Neuronal stem cell (in vitro differentiated cells): ENCODE measurements at regions not wholly inside any gene's neighbourhood (a gene's known extent, or its start where the extent isn't known, plus 50 kb on each side); places are given as distances from the start of the nearest gene placed in this dataset.

Source experiments
- DNase-seq: peaks from one replicate; pipeline ENCODE4 v3.0.0-alpha.2; 2013; ENCODE audit warnings: low spot score
- H2AFZ ChIP-seq: one replicate; pipeline ENCODE4 v1.6.1; 2013; ENCODE audit warnings: mild to moderate bottlenecking, low read length, inconsistent platforms
- H2AK5ac ChIP-seq: 2 replicates; pipeline ENCODE4 v1.6.1; 2013; ENCODE audit warnings: low read depth, mild to moderate bottlenecking, inconsistent platforms, low read length, moderate library complexity, mixed read lengths
- H2BK120ac ChIP-seq: 2 replicates; pipeline ENCODE4 v1.6.1; 2013; ENCODE audit warnings: low read depth, mild to moderate bottlenecking, inconsistent platforms, low read length, moderate library complexity, mixed read lengths
- H2BK12ac ChIP-seq: one replicate; pipeline ENCODE4 v1.6.1; 2013; ENCODE audit warnings: low read length, inconsistent platforms
- H2BK15ac ChIP-seq: 2 replicates; pipeline ENCODE4 v1.6.1; 2013; ENCODE audit warnings: mild to moderate bottlenecking, low read length, inconsistent platforms, mixed read lengths
- H2BK5ac ChIP-seq: one replicate; pipeline ENCODE4 v1.6.1; 2013; ENCODE audit warnings: inconsistent platforms, mild to moderate bottlenecking, low read length, moderate library complexity
- H3K14ac ChIP-seq: one replicate; pipeline ENCODE4 v1.6.1; 2013; ENCODE audit warnings: low read length, inconsistent platforms
- H3K18ac ChIP-seq: 2 replicates; pipeline ENCODE4 v1.6.1; 2013; ENCODE audit warnings: low read length, inconsistent platforms
- H3K23ac ChIP-seq: 2 replicates; pipeline ENCODE4 v1.6.1; 2013; ENCODE audit warnings: low read depth, mild to moderate bottlenecking, mixed read lengths, low read length, inconsistent platforms; ENCODE audit not compliant: poor library complexity
- H3K27ac ChIP-seq: replicated peaks from 3 replicates; pipeline ENCODE4 v1.5.1; 2013; ENCODE audit warnings: low read length, inconsistent platforms
- H3K27me3 ChIP-seq, 3 experiments: 2 replicates each; pipeline ENCODE4 v1.6.1; 2013; ENCODE audit warnings: low read length in 3 of 3, mild to moderate bottlenecking in 2 of 3, inconsistent platforms in 1 of 3, low read depth in 1 of 3, mixed read lengths in 1 of 3, moderate library complexity in 1 of 3; ENCODE audit not compliant: control insufficient read depth in 3 of 3, insufficient read depth in 3 of 3
- H3K36me3 ChIP-seq, 2 donors: replicated peaks in 1 of 2; 2 replicates each; pipeline ENCODE4 v1.6.1; 2013; ENCODE audit warnings: low read length in 2 of 2; ENCODE audit not compliant: control insufficient read depth in 2 of 2, insufficient read depth in 2 of 2
- H3K4ac ChIP-seq: 2 replicates; pipeline ENCODE4 v1.6.1; 2013; ENCODE audit warnings: inconsistent platforms, mild to moderate bottlenecking, low read length, moderate library complexity
- H3K4me1 ChIP-seq, 2 donors: 1 replicate in 1 of 2; 2 replicates in 1 of 2; pipeline ENCODE4 v1.6.1; 2013; ENCODE audit warnings: low read length in 2 of 2, low read depth in 1 of 2; ENCODE audit not compliant: control insufficient read depth in 2 of 2, insufficient read depth in 1 of 2
- H3K4me2 ChIP-seq: one replicate; pipeline ENCODE4 v1.6.1; 2013; ENCODE audit warnings: mild to moderate bottlenecking, low read length, inconsistent platforms; ENCODE audit not compliant: insufficient read depth, poor library complexity, severe bottlenecking
- H3K4me3 ChIP-seq, 2 donors: 2 replicates each; pipeline ENCODE4 v1.5.1; 2013; ENCODE audit warnings: low read length in 2 of 2, mild to moderate bottlenecking in 2 of 2, inconsistent platforms in 1 of 2, moderate library complexity in 1 of 2
- H3K79me1 ChIP-seq: one replicate; pipeline ENCODE4 v1.6.1; 2013; ENCODE audit warnings: low read depth, mild to moderate bottlenecking, inconsistent platforms, low read length, moderate library complexity
- H3K9ac ChIP-seq: one replicate; pipeline ENCODE4 v1.6.1; 2013; ENCODE audit warnings: mild to moderate bottlenecking, low read depth, low read length, inconsistent platforms; ENCODE audit not compliant: poor library complexity
- H3K9me3 ChIP-seq, 2 donors: replicated peaks in 1 of 2; 2 replicates each; pipeline versions ENCODE3 to v1.6.1; 2013; ENCODE audit warnings: low read length in 2 of 2, mild to moderate bottlenecking in 2 of 2, inconsistent platforms in 1 of 2, low read depth in 1 of 2, mixed read lengths in 1 of 2, moderate library complexity in 1 of 2; ENCODE audit not compliant: control insufficient read depth in 2 of 2, insufficient read depth in 1 of 2
- H4K8ac ChIP-seq: one replicate; pipeline ENCODE4 v1.6.1; 2013; ENCODE audit warnings: low read depth, mild to moderate bottlenecking, inconsistent platforms, low read length, moderate library complexity
- H4K91ac ChIP-seq: one replicate; pipeline ENCODE4 v1.6.1; 2013; ENCODE audit warnings: low read length, low read depth, mild to moderate bottlenecking, inconsistent platforms; ENCODE audit not compliant: poor library complexity
- WGBS, 2 donors: extraction: QIAGEN DNeasy Blood & Tissue Kit; methylation state at CpG; one replicate each; pipeline ENCODE4 v1.1.7; 2013; ENCODE audit warnings: missing lambda C conversion rate in 2 of 2, mixed read lengths in 1 of 2; ENCODE audit not compliant: insufficient read length in 2 of 2, insufficient replicate concordance in 1 of 2; ENCODE audit errors: extremely low coverage in 2 of 2; 5-methylcytosine and 5-hydroxymethylcytosine counted together

GRCh38 chr10:89120931-89121763, 86.0 kb downstream of the CH25H start:
- H3K14ac ChIP-seq: no peak overlapping the region
- DNase-seq: no peak
- H2BK120ac ChIP-seq: no peak overlapping the region
- no peaks in the 10 kb centered on the region for H3K79me1 ChIP-seq
- no peak overlapping the region for H2AK5ac ChIP-seq
- H2AFZ ChIP-seq: no peak overlapping the region
- no peak overlapping the region for H4K91ac ChIP-seq
- no peak overlapping the region for H4K8ac ChIP-seq
- no peak overlapping the region for H3K23ac ChIP-seq
- H3K27ac ChIP-seq: no peak overlapping the region
- H3K27me3 ChIP-seq: no peaks in the 10 kb centered on the region
- H3K36me3 ChIP-seq: no peaks in the 10 kb centered on the region
- peaks cover 0 to 2% of the 10 kb centered on the region in 2 donors for H3K4me1 ChIP-seq
- H3K4me2 ChIP-seq: no peak overlapping the region
- no peak overlapping the region for H2BK12ac ChIP-seq
- no CpG with 5 or more reads among the region's 5 CpGs for WGBS, 2 donors
- H3K9me3 ChIP-seq: no peaks in the 10 kb centered on the region
- H2BK15ac ChIP-seq: no peak overlapping the region
- H3K9ac ChIP-seq: no peak overlapping the region
- no peak overlapping the region for H3K18ac ChIP-seq
- no peak overlapping the region for H3K4me3 ChIP-seq
- no peak overlapping the region for H2BK5ac ChIP-seq
- no peak overlapping the region for H3K4ac ChIP-seq

- H2BK12ac ChIP-seq: no peak overlapping the region
- H3K4me1 ChIP-seq: peaks cover 0 to 2% of the 10 kb centered on the region in 2 donors
- H3K18ac ChIP-seq: no peak overlapping the region
- H3K4me2 ChIP-seq: no peak overlapping the region
- no peak overlapping the region for H3K9ac ChIP-seq
- H2BK15ac ChIP-seq: no peak overlapping the region
- H3K9me3 ChIP-seq: no peaks in the 10 kb centered on the region
- H4K8ac ChIP-seq: no peak overlapping the region
- H3K36me3 ChIP-seq: no peaks in the 10 kb centered on the region
- no peak overlapping the region for H4K91ac ChIP-seq
- H2BK120ac ChIP-seq: no peak overlapping the region
- no peaks in the 10 kb centered on the region for H3K79me1 ChIP-seq
- no peaks in the 10 kb centered on the region for H3K27me3 ChIP-seq
- WGBS, 2 donors: no CpG with 5 or more reads among the region's 1 CpG
- no peak overlapping the region for H3K4me3 ChIP-seq
- no peak for DNase-seq
- no peak overlapping the region for H3K4ac ChIP-seq
- H3K14ac ChIP-seq: no peak overlapping the region
- H2BK5ac ChIP-seq: no peak overlapping the region
- no peak overlapping the region for H2AFZ ChIP-seq
- H3K27ac ChIP-seq: no peak overlapping the region
- no peak overlapping the region for H3K23ac ChIP-seq
- no peak overlapping the region for H2AK5ac ChIP-seq
Observed at GRCh38 chr10:89119651-89120050, 87.5 kb downstream of the CH25H start.

GRCh38 chr10:89118091-89118490, 89.0 kb downstream of the CH25H start:
- Histone ChIP-seq H4K91ac (no peak overlapping the region), H3K79me1 (no peaks in the 10 kb centered on the region), H3K4me3 (no peak overlapping the region), H3K14ac (no peak overlapping the region), H3K18ac (no peak overlapping the region), H3K4me2 (no peak overlapping the region), H3K9me3 (no peaks in the 10 kb centered on the region), H3K27ac (no peak overlapping the region), H3K9ac (no peak overlapping the region), H3K4ac (no peak overlapping the region), H3K23ac (no peak overlapping the region), H2BK15ac (no peak overlapping the region), H3K4me1 (peaks cover 0 to 2% of the 10 kb centered on the region in 2 donors), H3K27me3 (no peaks in the 10 kb centered on the region), H2BK12ac (no peak overlapping the region), H2BK120ac (no peak overlapping the region), H4K8ac (no peak overlapping the region), H2AFZ (no peak overlapping the region), H3K36me3 (no peaks in the 10 kb centered on the region), H2AK5ac (no peak overlapping the region), H2BK5ac (no peak overlapping the region)
- no peak for DNase-seq
- no CpG with 5 or more reads among the region's 1 CpG for WGBS, 2 donors

GRCh38 chr10:89115876-89116627, 91.1 kb downstream of the CH25H start:
- Histone ChIP-seq H3K14ac (no peak overlapping the region), H2BK120ac (no peak overlapping the region), H3K27me3 (no peaks in the 10 kb centered on the region), H3K79me1 (no peaks in the 10 kb centered on the region), H3K36me3 (no peaks in the 10 kb centered on the region), H3K4me3 (no peak overlapping the region), H4K91ac (no peak overlapping the region), H3K4me2 (no peak overlapping the region), H3K9ac (no peak overlapping the region), H4K8ac (no peak overlapping the region), H2BK12ac (no peak overlapping the region), H2AK5ac (no peak overlapping the region), H3K4ac (no peak overlapping the region), H3K18ac (no peak overlapping the region), H2AFZ (no peak overlapping the region), H3K4me1 (peaks cover 0 to 2% of the 10 kb centered on the region in 2 donors), H3K23ac (no peak overlapping the region), H3K27ac (no peak overlapping the region), H2BK15ac (no peak overlapping the region), H2BK5ac (no peak overlapping the region), H3K9me3 (no peaks in the 10 kb centered on the region)
- no CpG with 5 or more reads among the region's 9 CpGs for WGBS, 2 donors
- DNase-seq: no peak
